Central memory CD8-positive, alpha-beta T cell (primary cell): ENCODE measurements at regions not wholly inside any gene's neighbourhood (a gene's known extent, or its start where the extent isn't known, plus 50 kb on each side); places are given as distances from the start of the nearest gene placed in this dataset.

Experiments
- ATAC-seq: fragments of 150-1000 bp; cut with Tn5 transposase; replicated peaks from 2 replicates; pipeline ENCODE4 v1.10.0; 2022; ENCODE audit warnings: mild to moderate bottlenecking, moderate FRiP score, moderate number of reproducible peaks; ENCODE audit not compliant: poor library complexity, severe bottlenecking; ENCODE audit errors: extremely low read depth
- DNase-seq, 2 donors: peaks; one replicate each; pipeline ENCODE4 v3.0.0; 2021; ENCODE audit warnings: low spot score in 2 of 2
- H3K27ac Mint-ChIP-seq: one replicate; pipeline ENCODE4 v1.8.0; 2022; ENCODE audit warnings: low read depth, mild to moderate bottlenecking, moderate library complexity, mixed read lengths
- H3K27me3 Mint-ChIP-seq: one replicate; pipeline ENCODE4 v1.8.0; 2022; ENCODE audit warnings: mixed read lengths
- H3K36me3 Mint-ChIP-seq: one replicate; pipeline ENCODE4 v1.8.0; 2022; ENCODE audit warnings: mild to moderate bottlenecking, moderate library complexity, mixed read lengths; ENCODE audit not compliant: insufficient read depth
- H3K4me1 Mint-ChIP-seq: one replicate; pipeline ENCODE4 v1.8.0; 2022; ENCODE audit warnings: mixed read lengths
- H3K4me3 Mint-ChIP-seq: one replicate; pipeline ENCODE4 v1.8.0; 2022; ENCODE audit warnings: mild to moderate bottlenecking, moderate library complexity, mixed read lengths
- H3K9me3 Mint-ChIP-seq: one replicate; pipeline ENCODE4 v1.8.0; 2022; ENCODE audit warnings: mixed read lengths

DNA sequence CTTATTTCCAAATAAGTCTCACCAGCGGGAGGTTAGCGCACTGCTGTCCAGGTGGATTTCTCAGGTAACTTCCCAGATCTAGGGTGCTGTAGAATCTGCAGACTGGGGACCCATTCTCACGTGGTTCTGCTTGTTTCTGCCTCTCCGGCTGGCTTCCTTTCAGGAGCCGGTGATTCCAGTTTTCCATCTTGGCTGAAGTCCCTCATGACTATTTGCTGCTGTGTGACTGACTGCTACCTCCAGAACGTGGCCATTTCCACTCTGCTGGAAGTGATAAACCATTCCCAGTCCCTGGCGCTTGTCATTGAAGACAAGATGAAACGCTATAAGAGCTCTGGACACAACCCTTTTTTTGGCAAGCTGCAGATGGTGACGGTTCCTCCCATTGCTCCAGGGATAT, 76.0 kb downstream of the DOP1B start:
- H3K27me3 Mint-ChIP-seq, result no peaks in the 10 kb centered on the region

DNA sequence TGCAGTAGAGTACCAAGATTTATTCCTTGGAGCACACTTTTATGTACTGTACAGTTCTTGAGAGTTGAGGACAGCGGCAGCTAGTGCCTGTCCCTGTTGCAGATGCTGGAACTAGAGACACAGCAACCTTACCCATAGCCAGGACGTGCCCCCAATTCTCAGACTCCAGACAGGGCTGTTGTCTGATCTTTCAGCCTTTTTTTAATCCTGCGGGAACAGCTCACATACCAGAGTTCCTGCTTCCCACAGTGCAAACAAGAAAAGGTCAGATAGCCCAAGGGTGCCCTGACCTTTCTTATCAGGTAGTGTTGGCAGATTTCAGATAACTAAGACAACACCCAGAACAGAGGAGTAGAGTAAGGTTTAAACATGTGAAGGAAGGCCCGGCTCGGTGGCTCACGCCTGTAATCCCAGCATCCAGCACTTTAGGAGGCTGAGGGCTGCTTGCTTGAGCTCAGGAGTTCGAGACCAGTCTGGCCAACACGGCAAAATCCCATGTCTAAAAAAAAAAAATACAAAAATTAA, 78.5 kb downstream of the DOP1B start:
- Mint-ChIP-seq H3K36me3 (peaks cover 11% of the 10 kb centered on the region), H3K4me3 (no peak overlapping the region), H3K27me3 (no peaks in the 10 kb centered on the region), H3K4me1 (peaks cover 14% of the 10 kb centered on the region), H3K9me3 (no peaks in the 10 kb centered on the region), H3K27ac (no peak overlapping the region)
- DNase-seq (no peak), ATAC-seq (no peak)

More for the DNA sequence above, 76.0 kb downstream of the DOP1B start:
- ATAC-seq (no peak), DNase-seq (no peak)
- Mint-ChIP-seq H3K9me3 (no peaks in the 10 kb centered on the region), H3K36me3 (peaks cover 14% of the 10 kb centered on the region), H3K27ac (no peak overlapping the region), H3K4me3 (no peak overlapping the region), H3K4me1 (peaks cover 14% of the 10 kb centered on the region)

DNA sequence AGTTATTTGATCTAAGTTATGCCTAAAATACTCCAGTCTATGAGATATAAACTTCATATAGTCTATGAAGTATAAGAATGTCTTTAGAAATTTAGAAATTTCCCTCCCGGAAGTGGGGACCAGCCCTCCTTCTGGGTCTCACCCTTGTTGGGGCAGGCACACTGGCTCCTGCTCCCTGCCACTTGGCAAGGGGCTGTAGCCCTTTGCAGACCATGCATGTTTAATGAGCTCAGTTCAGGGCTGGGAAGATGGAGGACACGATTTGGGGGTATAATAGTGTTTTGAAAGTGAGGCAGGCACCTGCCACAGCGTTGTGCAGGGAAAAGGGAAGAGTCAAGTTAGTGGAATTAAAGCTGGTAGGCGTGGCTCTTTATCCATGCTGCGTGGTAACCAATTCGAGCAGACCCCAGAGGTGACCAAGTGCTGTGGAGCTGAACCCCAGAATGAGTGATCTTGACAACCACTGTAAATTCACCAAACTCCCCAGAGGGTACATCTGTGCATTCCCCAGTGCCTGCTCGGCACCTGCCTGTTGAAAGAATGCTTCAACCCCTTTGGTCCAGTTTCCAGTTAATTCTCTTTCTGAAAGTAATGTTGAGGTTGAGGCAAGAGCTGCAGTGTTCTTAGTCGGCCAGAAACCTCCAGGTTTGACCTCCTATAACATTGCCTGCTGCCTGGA, 79.6 kb downstream of the DOP1B start:
- no peaks in the 10 kb centered on the region for H3K9me3 Mint-ChIP-seq
- H3K4me3 Mint-ChIP-seq, result no peak overlapping the region
- peaks cover 9% of the 10 kb centered on the region for H3K36me3 Mint-ChIP-seq
- no peak overlapping the region for H3K27ac Mint-ChIP-seq
- H3K27me3 Mint-ChIP-seq, result no peaks in the 10 kb centered on the region
- peaks cover 14% of the 10 kb centered on the region for H3K4me1 Mint-ChIP-seq
- no peak for DNase-seq
- ATAC-seq, result no peak

DNA sequence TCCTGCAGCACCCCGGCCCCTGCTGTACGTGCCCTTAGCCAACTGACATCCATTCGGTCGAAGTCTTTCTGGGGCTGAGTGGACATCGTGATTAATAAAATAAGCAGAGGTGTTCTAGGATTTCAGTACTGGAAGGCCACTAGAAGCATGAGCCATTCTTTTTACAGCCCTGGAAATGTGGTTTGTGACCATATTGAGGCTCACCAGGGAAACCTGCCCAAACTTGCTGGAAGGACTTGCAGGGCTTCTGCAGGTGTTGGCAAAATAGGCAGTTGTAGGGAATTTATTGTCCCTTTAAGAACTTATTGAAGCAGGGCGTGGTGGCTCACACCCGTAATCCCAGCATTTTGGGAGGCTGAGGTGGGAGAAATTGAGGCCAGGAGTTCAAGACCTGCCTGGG, 80.8 kb downstream of the DOP1B start:
- no peaks in the 10 kb centered on the region for H3K27me3 Mint-ChIP-seq
- no peak overlapping the region for H3K27ac Mint-ChIP-seq
- H3K4me1 Mint-ChIP-seq, result peaks cover 14% of the 10 kb centered on the region
- H3K36me3 Mint-ChIP-seq, result peaks cover 6% of the 10 kb centered on the region
- DNase-seq (no peak), ATAC-seq (no peak)
- no peaks in the 10 kb centered on the region for H3K9me3 Mint-ChIP-seq
- H3K4me3 Mint-ChIP-seq, result no peak overlapping the region

- no peaks in the 10 kb centered on the region for H3K4me1 Mint-ChIP-seq
- DNase-seq, result no peak
- ATAC-seq, result no peak
- peaks cover 16% of the 10 kb centered on the region for H3K36me3 Mint-ChIP-seq
- H3K4me3 Mint-ChIP-seq, result no peak overlapping the region
- H3K27me3 Mint-ChIP-seq, result no peaks in the 10 kb centered on the region
- H3K27ac Mint-ChIP-seq, result no peak overlapping the region
- no peaks in the 10 kb centered on the region for H3K9me3 Mint-ChIP-seq
Observed at GRCh38 chr21:36239585-36239984, 80.4 kb upstream of the MORC3 start.

DNA sequence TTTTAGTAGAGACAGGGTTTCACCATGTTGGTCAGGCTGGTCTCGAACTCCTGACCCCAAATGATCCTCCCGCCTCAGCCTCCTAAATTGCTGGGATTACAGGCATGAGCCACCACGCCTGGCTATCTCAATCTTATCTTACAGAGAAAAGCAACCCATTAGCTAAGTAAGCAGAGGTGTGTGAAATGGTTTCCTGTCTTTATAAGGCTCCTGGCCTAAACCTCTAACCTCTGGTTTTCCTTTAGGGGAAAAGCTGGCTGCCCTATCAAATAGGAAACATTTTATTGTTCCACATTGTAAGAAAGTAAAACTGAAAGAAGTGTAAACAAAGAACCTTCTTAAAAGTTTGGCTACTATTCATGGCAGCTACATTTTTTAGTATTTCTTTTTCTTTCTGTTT, 78.3 kb upstream of the MORC3 start:
- DNase-seq, result no peak
- Mint-ChIP-seq H3K4me3 (no peak overlapping the region), H3K27me3 (no peaks in the 10 kb centered on the region), H3K36me3 (peaks cover 19% of the 10 kb centered on the region), H3K27ac (no peak overlapping the region), H3K4me1 (no peaks in the 10 kb centered on the region), H3K9me3 (no peaks in the 10 kb centered on the region)
- no peak for ATAC-seq

- Mint-ChIP-seq H3K27me3 (no peaks in the 10 kb centered on the region), H3K36me3 (peaks cover 27% of the 10 kb centered on the region), H3K4me1 (no peaks in the 10 kb centered on the region), H3K27ac (no peak overlapping the region), H3K9me3 (no peaks in the 10 kb centered on the region), H3K4me3 (no peak overlapping the region)
- ATAC-seq (no peak), DNase-seq (no peak)
Observed at GRCh38 chr21:36245115-36245514, 74.9 kb upstream of the MORC3 start.

DNA sequence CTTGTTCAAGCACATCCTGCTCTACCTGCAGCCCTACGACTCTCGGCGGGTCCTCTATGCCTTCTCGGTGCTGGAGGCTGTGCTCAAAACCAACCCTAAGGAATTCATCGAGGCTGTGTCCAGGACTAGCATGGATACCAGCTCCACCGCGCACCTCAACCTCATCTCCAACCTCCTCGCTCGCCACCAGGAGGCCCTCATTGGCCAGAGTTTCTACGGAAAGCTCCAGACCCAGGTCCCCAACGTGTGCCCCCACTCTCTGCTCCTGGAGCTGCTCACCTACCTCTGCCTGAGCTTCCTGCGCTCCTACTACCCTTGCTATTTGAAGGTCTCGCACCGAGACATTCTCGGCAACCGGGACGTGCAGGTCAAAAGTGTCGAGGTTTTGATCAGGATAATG, 74.3 kb upstream of the MORC3 start:
- no peak for ATAC-seq
- H3K27ac Mint-ChIP-seq, result no peak overlapping the region
- H3K27me3 Mint-ChIP-seq, result no peaks in the 10 kb centered on the region
- H3K4me3 Mint-ChIP-seq, result no peak overlapping the region
- H3K9me3 Mint-ChIP-seq, result no peaks in the 10 kb centered on the region
- H3K4me1 Mint-ChIP-seq, result no peaks in the 10 kb centered on the region
- H3K36me3 Mint-ChIP-seq, result peaks cover 27% of the 10 kb centered on the region
- no peak for DNase-seq

DNA sequence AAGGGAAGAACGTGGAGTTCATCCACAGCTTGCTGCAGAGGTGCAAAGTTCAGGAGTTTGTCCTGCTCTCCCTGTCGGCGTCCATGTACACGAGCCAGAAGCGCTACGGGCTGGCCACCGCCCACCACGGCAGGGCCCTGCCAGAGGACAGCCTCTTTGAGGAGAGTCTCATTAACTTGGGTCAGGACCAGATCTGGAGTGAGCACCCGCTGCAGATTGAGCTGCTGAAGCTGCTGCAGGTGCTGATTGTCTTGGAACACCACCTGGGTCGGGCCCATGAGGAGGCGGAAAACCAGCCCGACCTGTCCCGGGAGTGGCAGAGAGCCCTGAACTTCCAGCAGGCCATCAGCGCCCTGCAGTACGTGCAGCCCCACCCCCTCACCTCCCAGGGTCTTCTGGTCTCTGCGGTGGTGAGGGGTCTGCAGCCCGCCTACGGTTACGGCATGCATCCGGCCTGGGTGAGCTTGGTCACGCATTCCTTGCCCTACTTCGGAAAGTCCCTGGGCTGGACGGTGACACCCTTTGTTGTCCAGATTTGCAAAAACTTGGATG, 73.8 kb upstream of the MORC3 start:
- Mint-ChIP-seq H3K4me1 (no peaks in the 10 kb centered on the region), H3K9me3 (no peaks in the 10 kb centered on the region), H3K27me3 (no peaks in the 10 kb centered on the region), H3K4me3 (no peak overlapping the region), H3K27ac (no peak overlapping the region), H3K36me3 (peaks cover 30% of the 10 kb centered on the region)
- DNase-seq, result no peak
- ATAC-seq, result no peak

- peaks cover 35% of the 10 kb centered on the region for H3K36me3 Mint-ChIP-seq
- H3K27me3 Mint-ChIP-seq, result no peaks in the 10 kb centered on the region
- H3K27ac Mint-ChIP-seq, result no peak overlapping the region
- ATAC-seq (no peak), DNase-seq (no peak)
- no peak overlapping the region for H3K4me3 Mint-ChIP-seq
- no peaks in the 10 kb centered on the region for H3K9me3 Mint-ChIP-seq
- H3K4me1 Mint-ChIP-seq, result no peaks in the 10 kb centered on the region
Observed at GRCh38 chr21:36247316-36248010, 72.5 kb upstream of the MORC3 start.

DNA sequence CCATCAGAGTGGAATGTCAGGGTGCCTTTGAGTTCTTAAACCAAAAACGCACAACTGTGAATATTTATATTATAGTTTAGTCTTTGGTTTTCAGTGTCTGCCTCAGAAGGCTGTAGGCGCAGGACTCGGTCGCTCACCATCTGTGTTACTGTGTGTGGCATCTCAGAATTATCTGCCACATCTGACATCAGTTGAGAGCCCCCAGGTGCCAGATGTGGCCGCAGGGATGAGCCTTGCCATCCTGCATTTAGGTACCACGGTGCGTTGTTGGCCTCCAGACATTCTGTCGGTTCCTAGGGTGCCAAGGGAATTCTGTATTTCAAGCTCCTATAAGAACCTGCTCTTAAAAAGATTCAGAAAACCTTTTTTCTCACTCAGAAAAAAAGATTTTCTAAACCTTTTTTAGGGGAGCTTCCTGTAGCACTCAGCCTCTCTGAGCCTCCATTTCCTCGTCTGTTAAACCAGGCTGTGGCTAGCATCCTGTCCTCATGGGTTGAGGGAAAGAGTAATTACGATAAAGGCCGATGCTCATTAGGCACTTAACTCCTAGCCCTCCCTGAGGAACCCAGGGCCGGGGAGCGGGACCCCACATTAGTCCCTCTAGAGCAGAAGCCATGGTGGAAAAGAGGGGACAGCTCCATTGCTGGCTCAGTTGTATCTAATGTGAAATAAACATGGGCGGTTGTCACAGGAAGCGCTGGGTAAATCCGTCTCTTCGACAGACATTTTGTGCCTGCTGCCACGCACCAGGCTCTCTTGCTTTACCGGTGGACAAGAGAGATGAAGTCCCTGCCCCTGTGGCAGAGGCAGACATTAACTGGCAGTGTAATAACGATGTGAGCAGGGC, 70.2 kb upstream of the MORC3 start:
- H3K27me3 Mint-ChIP-seq, result no peaks in the 10 kb centered on the region
- no peak overlapping the region for H3K4me3 Mint-ChIP-seq
- no peak for DNase-seq
- ATAC-seq, result no peak
- peaks cover 35% of the 10 kb centered on the region for H3K36me3 Mint-ChIP-seq
- H3K4me1 Mint-ChIP-seq, result peaks cover 10% of the 10 kb centered on the region
- peak overlapping the region; percentile 58 for H3K27ac Mint-ChIP-seq
- no peaks in the 10 kb centered on the region for H3K9me3 Mint-ChIP-seq

DNA sequence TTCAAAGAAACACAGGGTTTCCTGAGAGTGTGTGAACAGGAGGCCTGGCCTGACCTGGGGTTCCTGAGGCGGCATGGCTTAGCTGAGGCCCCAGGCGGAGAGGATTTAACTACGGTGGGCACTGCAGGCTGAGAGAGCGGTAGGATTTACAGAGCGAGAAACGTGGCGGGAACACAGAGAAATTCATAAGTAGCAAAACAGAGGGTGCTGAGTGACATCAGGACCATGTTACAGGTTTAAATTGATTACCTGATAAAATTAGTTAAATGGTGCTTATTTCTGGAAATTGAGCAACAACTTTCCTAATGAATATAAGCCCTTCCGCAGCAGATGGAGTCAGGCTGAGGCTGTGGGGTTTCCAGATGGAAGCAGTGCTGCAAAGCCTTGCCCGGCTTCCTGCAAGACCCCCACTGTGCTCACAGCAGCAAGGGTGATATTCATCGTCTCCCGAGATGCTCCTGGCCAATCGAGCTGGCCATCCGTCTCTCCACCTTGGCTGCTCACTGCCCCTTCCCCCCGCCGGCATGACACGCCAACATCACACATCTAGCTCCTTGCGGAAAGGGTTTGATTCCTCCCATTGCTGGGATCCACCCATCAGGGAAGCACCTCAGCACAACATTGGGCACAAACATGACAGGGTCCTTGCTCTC, 69.4 kb upstream of the MORC3 start:
- Mint-ChIP-seq H3K4me1 (peaks cover 10% of the 10 kb centered on the region), H3K27me3 (no peaks in the 10 kb centered on the region), H3K9me3 (no peaks in the 10 kb centered on the region), H3K4me3 (no peak overlapping the region), H3K36me3 (peaks cover 36% of the 10 kb centered on the region), H3K27ac (peak overlapping the region; percentile 58)
- DNase-seq (no peak), ATAC-seq (no peak)
